A549 (cell line): ENCODE measurements at regions not wholly inside any gene's neighbourhood (a gene's known extent, or its start where the extent isn't known, plus 50 kb on each side); places are given as distances from the start of the nearest gene placed in this dataset.

Experiments
- CEBPB ChIP-seq, 2 experiments: fragments of >200 bp in 1 of 2; sonication (Bioruptor Twin) in 1 of 2; formaldehyde crosslinking in 1 of 2; IDR thresholded peaks; 2 replicates each; pipeline ENCODE4 v1.6.1; 2012 to 2016
- HDAC2 ChIP-seq: fragments of 200-600 bp; sonication (generic); IDR thresholded peaks from 2 replicates; pipeline ENCODE4 v1.6.1; 2016
- POLR2A ChIP-seq: IDR thresholded peaks from 2 replicates; pipeline ENCODE4 v1.6.1; 2012; ENCODE audit warnings: mild to moderate bottlenecking, low read length
- TF ChIP-seq, protein P1 (sequence below): IDR thresholded peaks from 2 replicates; pipeline ENCODE4 v1.6.1; 2012
- TF ChIP-seq, protein P2 (sequence below): fragments of >200 bp; sonication (Bioruptor Twin); formaldehyde crosslinking; IDR thresholded peaks from 3 replicates; pipeline ENCODE4 v1.5.1; 2016

DNA sequence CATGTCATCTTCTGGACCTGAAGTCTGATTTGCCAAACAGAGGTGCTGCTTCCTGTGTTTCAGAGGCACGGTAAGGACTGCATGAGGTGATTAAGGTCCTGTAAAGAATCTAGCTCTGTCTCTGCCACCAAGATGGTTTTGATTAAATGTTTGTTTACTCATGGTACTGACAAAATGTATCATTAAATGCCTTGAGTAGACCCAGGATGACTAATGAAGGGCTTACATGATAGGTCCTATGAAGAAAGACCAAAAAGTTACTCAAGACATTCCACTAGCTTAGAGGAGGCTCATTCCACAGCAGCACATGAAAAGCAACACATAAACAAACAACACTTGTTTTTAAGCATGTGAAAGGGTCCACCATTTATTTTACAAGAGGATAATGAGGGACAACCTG lies 100.9 kb downstream of the BOD1 start:
- TF ChIP-seq, protein P1, sequence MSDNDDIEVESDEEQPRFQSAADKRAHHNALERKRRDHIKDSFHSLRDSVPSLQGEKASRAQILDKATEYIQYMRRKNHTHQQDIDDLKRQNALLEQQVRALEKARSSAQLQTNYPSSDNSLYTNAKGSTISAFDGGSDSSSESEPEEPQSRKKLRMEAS: no peak
- TF ChIP-seq CEBPB (IDR thresholded peaks at IDR 0.05) (no peak), HDAC2 (no peak), POLR2A (no peak)
- TF ChIP-seq, protein P2, sequence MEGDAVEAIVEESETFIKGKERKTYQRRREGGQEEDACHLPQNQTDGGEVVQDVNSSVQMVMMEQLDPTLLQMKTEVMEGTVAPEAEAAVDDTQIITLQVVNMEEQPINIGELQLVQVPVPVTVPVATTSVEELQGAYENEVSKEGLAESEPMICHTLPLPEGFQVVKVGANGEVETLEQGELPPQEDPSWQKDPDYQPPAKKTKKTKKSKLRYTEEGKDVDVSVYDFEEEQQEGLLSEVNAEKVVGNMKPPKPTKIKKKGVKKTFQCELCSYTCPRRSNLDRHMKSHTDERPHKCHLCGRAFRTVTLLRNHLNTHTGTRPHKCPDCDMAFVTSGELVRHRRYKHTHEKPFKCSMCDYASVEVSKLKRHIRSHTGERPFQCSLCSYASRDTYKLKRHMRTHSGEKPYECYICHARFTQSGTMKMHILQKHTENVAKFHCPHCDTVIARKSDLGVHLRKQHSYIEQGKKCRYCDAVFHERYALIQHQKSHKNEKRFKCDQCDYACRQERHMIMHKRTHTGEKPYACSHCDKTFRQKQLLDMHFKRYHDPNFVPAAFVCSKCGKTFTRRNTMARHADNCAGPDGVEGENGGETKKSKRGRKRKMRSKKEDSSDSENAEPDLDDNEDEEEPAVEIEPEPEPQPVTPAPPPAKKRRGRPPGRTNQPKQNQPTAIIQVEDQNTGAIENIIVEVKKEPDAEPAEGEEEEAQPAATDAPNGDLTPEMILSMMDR: no peak
